Kidney (tissue), 13 donors: ENCODE measurements at regions not wholly inside any gene's neighbourhood (a gene's known extent, or its start where the extent isn't known, plus 50 kb on each side); places are given as distances from the start of the nearest gene placed in this dataset.
"Not testable (repeated sequence)": the region's sequence is repeated elsewhere in the genome, so short reads cannot be mapped to it uniquely, and the experiment has no call there.

Experiments
- DNase-seq, 5 donors: peaks; one replicate each; pipeline ENCODE4 v3.0.0-alpha.2; 2013 to 2020
- FAIRE-seq: peaks from 2 replicates; lab custom pipeline; 2012; peaks lifted over from hg19 to GRCh38; lab: Jason Lieb, UNC
- H3K27ac ChIP-seq, 2 donors: one replicate each; pipeline ENCODE4 v1.7.0; 2013; ENCODE audit warnings: low read depth in 2 of 2, low read length in 2 of 2, inconsistent platforms in 1 of 2
- H3K27me3 ChIP-seq: one replicate; pipeline ENCODE4 v1.7.1; 2013; ENCODE audit warnings: low read length, inconsistent platforms; ENCODE audit not compliant: control insufficient read depth, insufficient read depth
- H3K36me3 ChIP-seq, 3 donors: one replicate each; pipeline versions ENCODE4 v1.7.0 to v1.7.1; 2013; ENCODE audit warnings: low read length in 3 of 3, control low read depth in 1 of 3, inconsistent platforms in 1 of 3; ENCODE audit not compliant: insufficient read depth in 3 of 3, control insufficient read depth in 2 of 3
- H3K4me1 ChIP-seq, 3 donors: one replicate each; pipeline versions ENCODE4 v1.7.0 to v1.7.1; 2013; ENCODE audit warnings: low read length in 3 of 3, inconsistent platforms in 1 of 3, low read depth in 1 of 3; ENCODE audit not compliant: control insufficient read depth in 2 of 3, insufficient read depth in 2 of 3
- H3K4me3 ChIP-seq, 3 donors: one replicate each; pipeline versions ENCODE4 v1.7.0 to v1.8.1; 2013; ENCODE audit warnings: low read length in 3 of 3, control low read depth in 1 of 3, inconsistent platforms in 1 of 3
- H3K9ac ChIP-seq, 3 donors: one replicate each; pipeline versions ENCODE4 v1.7.0 to v1.7.1; 2013; ENCODE audit warnings: low read length in 3 of 3, control low read depth in 1 of 3, inconsistent platforms in 1 of 3
- H3K9me3 ChIP-seq, 3 donors: one replicate each; pipeline versions ENCODE4 v1.7.0 to v1.7.1; 2013; ENCODE audit warnings: low read length in 3 of 3, control low read depth in 1 of 3, inconsistent platforms in 1 of 3; ENCODE audit not compliant: control insufficient read depth in 2 of 3, insufficient read depth in 1 of 3
- intact Hi-C: fragments of 100-400 bp; cut with DNase I; formaldehyde crosslinking; loops from one replicate; pipeline ENCODE4 v1.11.1; 2022
- TF ChIP-seq, protein P1 (sequence below): IDR thresholded peaks from 3 replicates; pipeline ENCODE4 v1.5.1; 2012; ENCODE audit warnings: mild to moderate bottlenecking, moderate library complexity, borderline replicate concordance; ENCODE audit not compliant: insufficient read depth; ENCODE audit errors: extremely low read depth
- donor health status: control.
- donor health status: control.
- donor health status: control.
- donor health status: control.
- donor health status: control.
- donor health status: DM: yes; HTN: yes; CAD: no.
- donor health status: Normal renal cell carcinoma (clear cell type).

DNA sequence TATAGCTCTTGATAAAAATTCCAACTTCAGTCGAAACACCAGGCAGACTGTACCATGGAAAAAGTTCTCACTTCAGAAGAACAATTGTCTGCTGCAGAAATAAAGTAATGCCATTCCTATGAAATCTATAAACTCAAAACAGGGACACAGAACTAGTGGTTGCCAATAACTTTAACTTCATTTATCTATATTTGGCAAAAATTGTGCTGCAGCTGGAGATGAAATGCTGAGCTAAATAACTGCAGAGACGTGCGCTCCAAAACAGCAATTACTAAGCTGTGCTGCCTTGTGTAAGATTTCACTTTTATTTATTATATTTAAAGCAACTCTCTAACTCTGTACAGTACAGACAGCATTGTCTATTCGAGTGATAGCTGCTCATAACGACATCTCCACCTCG is 540.1 kb upstream of the ID2 start:
- Histone ChIP-seq H3K9ac (no peak overlapping the region), H3K4me1 (no peaks in the 10 kb centered on the region), H3K27me3 (no peaks in the 10 kb centered on the region), H3K4me3 (no peak overlapping the region), H3K36me3 (no peaks in the 10 kb centered on the region), H3K27ac (no peak overlapping the region), H3K9me3 (no peaks in the 10 kb centered on the region)
- FAIRE-seq (no peak), DNase-seq (no peak)
- intact Hi-C loops: no loop called here
- TF ChIP-seq, protein P1, sequence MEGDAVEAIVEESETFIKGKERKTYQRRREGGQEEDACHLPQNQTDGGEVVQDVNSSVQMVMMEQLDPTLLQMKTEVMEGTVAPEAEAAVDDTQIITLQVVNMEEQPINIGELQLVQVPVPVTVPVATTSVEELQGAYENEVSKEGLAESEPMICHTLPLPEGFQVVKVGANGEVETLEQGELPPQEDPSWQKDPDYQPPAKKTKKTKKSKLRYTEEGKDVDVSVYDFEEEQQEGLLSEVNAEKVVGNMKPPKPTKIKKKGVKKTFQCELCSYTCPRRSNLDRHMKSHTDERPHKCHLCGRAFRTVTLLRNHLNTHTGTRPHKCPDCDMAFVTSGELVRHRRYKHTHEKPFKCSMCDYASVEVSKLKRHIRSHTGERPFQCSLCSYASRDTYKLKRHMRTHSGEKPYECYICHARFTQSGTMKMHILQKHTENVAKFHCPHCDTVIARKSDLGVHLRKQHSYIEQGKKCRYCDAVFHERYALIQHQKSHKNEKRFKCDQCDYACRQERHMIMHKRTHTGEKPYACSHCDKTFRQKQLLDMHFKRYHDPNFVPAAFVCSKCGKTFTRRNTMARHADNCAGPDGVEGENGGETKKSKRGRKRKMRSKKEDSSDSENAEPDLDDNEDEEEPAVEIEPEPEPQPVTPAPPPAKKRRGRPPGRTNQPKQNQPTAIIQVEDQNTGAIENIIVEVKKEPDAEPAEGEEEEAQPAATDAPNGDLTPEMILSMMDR: no peak

DNA sequence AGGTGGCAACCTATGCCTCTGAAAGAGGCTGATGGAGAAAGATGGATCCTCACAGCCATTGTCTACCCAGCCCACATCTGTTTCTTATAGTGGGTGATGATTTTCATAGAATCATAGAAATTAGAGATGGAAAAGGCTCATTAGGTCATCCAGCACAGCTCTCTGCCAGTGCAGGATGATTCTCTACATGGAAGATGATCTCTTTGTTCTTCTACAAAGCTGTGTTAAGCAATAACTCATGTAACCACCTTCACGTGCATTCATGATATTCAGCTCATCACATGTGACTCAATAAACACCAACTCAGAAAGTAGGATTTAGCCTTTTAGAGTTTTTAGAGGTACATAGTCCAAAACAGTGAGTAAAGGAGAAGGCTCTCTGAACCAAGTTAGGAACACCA is 539.4 kb upstream of the ID2 start:
- TF ChIP-seq, protein P1: no peak

DNA sequence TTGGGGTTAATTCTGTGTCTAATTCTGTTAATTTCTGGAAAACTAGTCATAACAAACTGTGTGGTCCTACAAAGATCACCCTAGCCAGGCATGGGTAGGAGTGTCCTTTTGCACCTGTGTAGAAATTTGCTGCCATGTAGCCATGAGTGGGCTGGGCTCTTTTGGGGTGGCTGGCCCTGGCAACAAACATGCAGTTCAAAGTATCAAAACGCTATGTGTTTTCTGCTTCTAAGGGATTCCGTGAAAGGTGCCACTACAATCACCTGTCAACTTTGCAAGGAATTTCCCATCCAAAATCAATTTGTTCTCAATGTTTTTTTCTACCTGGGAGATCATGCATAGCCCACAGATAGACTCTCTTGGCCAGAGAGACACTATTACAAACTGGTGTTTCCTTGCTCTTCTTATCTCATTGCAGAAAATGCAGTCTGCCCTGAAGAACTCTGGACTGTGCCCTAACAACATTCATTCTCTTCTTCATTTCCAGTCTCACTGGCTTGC is 537.7 kb upstream of the ID2 start:
- Histone ChIP-seq H3K9me3 (no peaks in the 10 kb centered on the region), H3K36me3 (no peaks in the 10 kb centered on the region), H3K4me1 (no peaks in the 10 kb centered on the region), H3K4me3 (no peak overlapping the region), H3K27me3 (no peaks in the 10 kb centered on the region), H3K27ac (no peak overlapping the region), H3K9ac (no peak overlapping the region)
- DNase-seq (no peak), FAIRE-seq (no peak)
- TF ChIP-seq, protein P1: no peak
- intact Hi-C loops: no loop called here

More for the DNA sequence above, 539.4 kb upstream of the ID2 start:
- Histone ChIP-seq H3K9ac (no peak overlapping the region), H3K9me3 (no peaks in the 10 kb centered on the region), H3K4me1 (no peaks in the 10 kb centered on the region), H3K27ac (no peak overlapping the region), H3K4me3 (no peak overlapping the region), H3K36me3 (no peaks in the 10 kb centered on the region), H3K27me3 (no peaks in the 10 kb centered on the region)
- DNase-seq: no peak
- no peak for FAIRE-seq
- intact Hi-C loops: no loop called here

DNA sequence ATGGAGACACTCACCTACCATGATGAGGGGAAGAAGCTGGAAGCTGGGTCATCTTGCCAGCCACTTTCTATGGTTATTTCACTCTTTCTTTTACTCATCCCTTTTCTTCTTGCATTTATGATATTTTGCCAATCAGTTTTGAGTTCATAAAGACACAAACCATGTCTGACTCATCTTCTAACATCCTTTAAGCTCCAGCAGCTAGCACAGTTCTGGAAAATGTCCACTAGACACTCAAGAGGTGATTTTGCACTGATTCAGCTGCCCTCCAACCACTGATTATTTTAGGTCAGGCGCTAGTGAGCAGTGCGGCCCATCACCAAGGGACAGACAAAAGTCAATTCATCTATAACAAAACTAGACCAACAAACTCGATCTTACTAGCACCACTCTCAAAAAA is 537.1 kb upstream of the ID2 start:
- intact Hi-C loops: no loop called here
- H3K9me3 ChIP-seq: no peaks in the 10 kb centered on the region
- no peak overlapping the region for H3K27ac ChIP-seq
- no peaks in the 10 kb centered on the region for H3K27me3 ChIP-seq
- DNase-seq (no peak), FAIRE-seq (no peak)
- no peaks in the 10 kb centered on the region for H3K4me1 ChIP-seq
- H3K4me3 ChIP-seq: no peak overlapping the region
- no peak overlapping the region for H3K9ac ChIP-seq
- TF ChIP-seq, protein P1: no peak
- H3K36me3 ChIP-seq: no peaks in the 10 kb centered on the region

DNA sequence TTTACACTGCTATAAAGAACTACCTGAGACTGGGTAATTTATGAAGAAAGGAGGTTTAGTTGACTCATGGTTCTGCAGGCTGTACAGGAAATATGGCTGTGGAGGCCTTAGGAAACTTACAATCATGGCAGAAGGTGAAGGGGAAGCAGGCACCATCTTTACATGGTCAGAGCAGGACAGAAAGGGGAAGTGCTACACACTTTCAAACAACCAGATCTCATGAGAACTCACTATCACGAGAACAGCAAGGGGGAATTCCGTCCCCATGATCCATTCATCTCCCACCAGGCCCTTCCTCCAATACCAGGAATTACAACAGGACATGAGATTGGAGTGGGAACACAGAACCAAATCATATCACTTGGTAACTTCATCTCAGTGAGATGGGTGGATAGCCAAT is 536.5 kb upstream of the ID2 start:
- H3K4me1 ChIP-seq, H3K27ac ChIP-seq, DNase-seq, H3K4me3 ChIP-seq, H3K36me3 ChIP-seq, H3K9ac ChIP-seq, H3K9me3 ChIP-seq, H3K27me3 ChIP-seq, intact Hi-C loops, FAIRE-seq: not testable (repeated sequence)
